ENCODE measurements at regions not wholly inside any gene's neighbourhood (a gene's known extent, or its start where the extent isn't known, plus 50 kb on each side); places are given as distances from the start of the nearest gene placed in this dataset.

GRCh38 chr7:31421607-31422006 is 81.1 kb upstream of the NEUROD6 start:
- TF ChIP-seq, protein P1, sequence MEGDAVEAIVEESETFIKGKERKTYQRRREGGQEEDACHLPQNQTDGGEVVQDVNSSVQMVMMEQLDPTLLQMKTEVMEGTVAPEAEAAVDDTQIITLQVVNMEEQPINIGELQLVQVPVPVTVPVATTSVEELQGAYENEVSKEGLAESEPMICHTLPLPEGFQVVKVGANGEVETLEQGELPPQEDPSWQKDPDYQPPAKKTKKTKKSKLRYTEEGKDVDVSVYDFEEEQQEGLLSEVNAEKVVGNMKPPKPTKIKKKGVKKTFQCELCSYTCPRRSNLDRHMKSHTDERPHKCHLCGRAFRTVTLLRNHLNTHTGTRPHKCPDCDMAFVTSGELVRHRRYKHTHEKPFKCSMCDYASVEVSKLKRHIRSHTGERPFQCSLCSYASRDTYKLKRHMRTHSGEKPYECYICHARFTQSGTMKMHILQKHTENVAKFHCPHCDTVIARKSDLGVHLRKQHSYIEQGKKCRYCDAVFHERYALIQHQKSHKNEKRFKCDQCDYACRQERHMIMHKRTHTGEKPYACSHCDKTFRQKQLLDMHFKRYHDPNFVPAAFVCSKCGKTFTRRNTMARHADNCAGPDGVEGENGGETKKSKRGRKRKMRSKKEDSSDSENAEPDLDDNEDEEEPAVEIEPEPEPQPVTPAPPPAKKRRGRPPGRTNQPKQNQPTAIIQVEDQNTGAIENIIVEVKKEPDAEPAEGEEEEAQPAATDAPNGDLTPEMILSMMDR (IDR thresholded peaks at IDR 0.05), result no peak
- TF ChIP-seq POLR2AphosphoS5 (IDR thresholded peaks at IDR 0.05) (no peak), POLR2A (IDR thresholded peaks at IDR 0.05; ENCODE audit: low read depth) (no peak)
